ENCODE measurements at regions not wholly inside any gene's neighbourhood (a gene's known extent, or its start where the extent isn't known, plus 50 kb on each side); places are given as distances from the start of the nearest gene placed in this dataset.

DNA sequence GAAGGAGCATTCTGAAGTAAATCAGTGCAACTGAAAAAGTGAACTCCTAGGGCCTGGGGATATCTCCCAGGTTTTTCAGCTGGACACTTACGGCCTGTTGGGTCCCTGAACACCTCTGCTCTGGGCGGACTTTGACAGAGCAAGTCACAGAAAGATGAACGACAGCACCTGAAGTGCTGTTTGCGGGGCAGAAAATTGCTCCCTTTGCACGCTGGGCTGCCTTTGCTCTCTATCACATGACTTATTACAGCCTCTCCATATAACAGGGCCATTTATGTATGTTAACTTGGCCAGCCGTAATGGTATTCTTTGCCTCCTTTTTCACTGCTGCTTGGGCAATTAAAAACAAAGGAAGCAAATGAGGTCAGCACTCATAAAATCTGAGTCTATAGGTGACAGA lies 332.9 kb downstream of the BARHL2 start:
- CTCF ChIA-PET, result no interaction called here
- ATAC-seq (no peak), DNase-seq (ENCODE audit: low read depth, low spot score) (no peak)
- POLR2A ChIA-PET, result no interaction called here
- H3K9me3 ChIP-seq (ENCODE audit: control insufficient read depth in 1 of 2, insufficient read depth in 1 of 2, low read depth in 1 of 2, low read length in 2 of 2), result no peaks in the 10 kb centered on the region
- no peaks in the 10 kb centered on the region for H3K36me3 ChIP-seq (ENCODE audit: control insufficient read depth in 1 of 2, insufficient read depth in 2 of 2, low read length in 2 of 2)
- no peaks in the 10 kb centered on the region for H4K20me1 ChIP-seq (ENCODE audit: insufficient read depth)
- H3K27me3 ChIP-seq (ENCODE audit: insufficient read depth, low read length), result peaks cover 39% of the 10 kb centered on the region
- no peaks in the 10 kb centered on the region for H3K9me2 ChIP-seq (ENCODE audit: insufficient read depth)
- no peak overlapping the region for H2AFZ ChIP-seq (ENCODE audit: low read depth, low read length, poor library complexity, severe bottlenecking)
- intact Hi-C loops (cut with micrococcal nuclease), result no loop called here
- no peak overlapping the region for H3K4me3 ChIP-seq (replicated peaks in 1 of 2; ENCODE audit: low read depth in 1 of 2, low read length in 2 of 2)
- H3K4me2 ChIP-seq (ENCODE audit: low read length), result no peak overlapping the region
- no peak overlapping the region for H3K9ac ChIP-seq (ENCODE audit: low read length)
- TF ChIP-seq CBX3 (IDR thresholded peaks at IDR 0.05; ENCODE audit: low read depth) (no peak), ZBTB33 (IDR thresholded peaks at IDR 0.05; ENCODE audit: extremely low read depth, insufficient replicate concordance, low read length) (no peak), SIN3A (IDR thresholded peaks at IDR 0.05; ENCODE audit: low read depth) (no peak), POLR2AphosphoS5 (IDR thresholded peaks at IDR 0.05; ENCODE audit: low read depth, low read length) (no peak), TCF7L2 (IDR thresholded peaks at IDR 0.05; ENCODE audit: borderline replicate concordance, extremely low read depth, insufficient read depth, insufficient read length) (no peak), EGR1 (IDR thresholded peaks at IDR 0.05; ENCODE audit: low read depth) (no peak), CTCF (IDR thresholded peaks at IDR 0.05 in 2 of 3, conservative IDR thresholded peaks at IDR 0.05 in 1 of 3; ENCODE audit: borderline replicate concordance in 1 of 3, insufficient read depth in 1 of 3, low read depth in 2 of 3, low read length in 2 of 3) (no peak), EZH2 (IDR thresholded peaks at IDR 0.05) (no peak), ELF1 (IDR thresholded peaks at IDR 0.05; ENCODE audit: borderline replicate concordance, low read depth) (no peak)
- TF ChIP-seq, protein P1, sequence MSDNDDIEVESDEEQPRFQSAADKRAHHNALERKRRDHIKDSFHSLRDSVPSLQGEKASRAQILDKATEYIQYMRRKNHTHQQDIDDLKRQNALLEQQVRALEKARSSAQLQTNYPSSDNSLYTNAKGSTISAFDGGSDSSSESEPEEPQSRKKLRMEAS (IDR thresholded peaks at IDR 0.05), result no peak
- TF ChIP-seq, protein P2, sequence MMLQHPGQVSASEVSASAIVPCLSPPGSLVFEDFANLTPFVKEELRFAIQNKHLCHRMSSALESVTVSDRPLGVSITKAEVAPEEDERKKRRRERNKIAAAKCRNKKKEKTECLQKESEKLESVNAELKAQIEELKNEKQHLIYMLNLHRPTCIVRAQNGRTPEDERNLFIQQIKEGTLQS (IDR thresholded peaks at IDR 0.05), result no peak
- H3K4me1 ChIP-seq (ENCODE audit: control insufficient read depth in 1 of 2, insufficient read depth in 2 of 2, low read length in 2 of 2), result no peaks in the 10 kb centered on the region
- H3K27ac ChIP-seq (ENCODE audit: low read depth, low read length), result no peak overlapping the region
- no peaks in the 10 kb centered on the region for H3K79me2 ChIP-seq (ENCODE audit: insufficient read depth, low read length)
- no TSS peak for BruUV-seq (replicated peaks)
- RAD21 ChIA-PET (ENCODE audit: low non-redundant PET in 1 of 2, low total read pairs in 2 of 2, uncharacterized antibody in 2 of 2, unreplicated experiment in 2 of 2), result no interaction called here
